ENCODE measurements at regions not wholly inside any gene's neighbourhood (a gene's known extent, or its start where the extent isn't known, plus 50 kb on each side); places are given as distances from the start of the nearest gene placed in this dataset.

- no peak overlapping the region for H2AFZ ChIP-seq (ENCODE audit: low read depth, low read length)
- DNase-seq (ENCODE audit: low read depth, low spot score) (no peak), FAIRE-seq (no peak)
- no peaks in the 10 kb centered on the region for H3K79me2 ChIP-seq (ENCODE audit: control insufficient read depth, insufficient read depth, low read length)
- CTCF ChIA-PET, result no interaction called here
- POLR2A ChIA-PET, result no interaction called here
- no peak overlapping the region for H3K4me3 ChIP-seq (replicated peaks in 1 of 3; ENCODE audit: insufficient read depth in 1 of 3, low read depth in 1 of 3, low read length in 3 of 3)
- no peaks in the 10 kb centered on the region for H3K27me3 ChIP-seq (ENCODE audit: control insufficient read depth in 2 of 2, insufficient read depth in 2 of 2, low read length in 2 of 2)
- TF ChIP-seq, protein P1, sequence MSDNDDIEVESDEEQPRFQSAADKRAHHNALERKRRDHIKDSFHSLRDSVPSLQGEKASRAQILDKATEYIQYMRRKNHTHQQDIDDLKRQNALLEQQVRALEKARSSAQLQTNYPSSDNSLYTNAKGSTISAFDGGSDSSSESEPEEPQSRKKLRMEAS (IDR thresholded peaks at IDR 0.05; ENCODE audit: insufficient read depth, insufficient read length), result no peak
- TF ChIP-seq MYC (IDR thresholded peaks at IDR 0.05; ENCODE audit: low read depth, low read length) (no peak), JUN (IDR thresholded peaks at IDR 0.05; ENCODE audit: borderline replicate concordance, insufficient read depth, insufficient read length, low read depth) (no peak), POLR2AphosphoS5 (IDR thresholded peaks at IDR 0.05; ENCODE audit: insufficient read depth, low read depth, low read length) (no peak), FOS (IDR thresholded peaks at IDR 0.05; ENCODE audit: borderline replicate concordance, insufficient read depth, low read length) (no peak), EZH2 (IDR thresholded peaks at IDR 0.05; ENCODE audit: borderline replicate concordance, low read depth, low read length, severe bottlenecking) (no peak), GATA2 (IDR thresholded peaks at IDR 0.05; ENCODE audit: insufficient read depth, insufficient read length, low read depth, low read length) (no peak), POLR2A (IDR thresholded peaks at IDR 0.05; ENCODE audit: low read depth, low read length) (no peak)
- TF ChIP-seq, protein P2, sequence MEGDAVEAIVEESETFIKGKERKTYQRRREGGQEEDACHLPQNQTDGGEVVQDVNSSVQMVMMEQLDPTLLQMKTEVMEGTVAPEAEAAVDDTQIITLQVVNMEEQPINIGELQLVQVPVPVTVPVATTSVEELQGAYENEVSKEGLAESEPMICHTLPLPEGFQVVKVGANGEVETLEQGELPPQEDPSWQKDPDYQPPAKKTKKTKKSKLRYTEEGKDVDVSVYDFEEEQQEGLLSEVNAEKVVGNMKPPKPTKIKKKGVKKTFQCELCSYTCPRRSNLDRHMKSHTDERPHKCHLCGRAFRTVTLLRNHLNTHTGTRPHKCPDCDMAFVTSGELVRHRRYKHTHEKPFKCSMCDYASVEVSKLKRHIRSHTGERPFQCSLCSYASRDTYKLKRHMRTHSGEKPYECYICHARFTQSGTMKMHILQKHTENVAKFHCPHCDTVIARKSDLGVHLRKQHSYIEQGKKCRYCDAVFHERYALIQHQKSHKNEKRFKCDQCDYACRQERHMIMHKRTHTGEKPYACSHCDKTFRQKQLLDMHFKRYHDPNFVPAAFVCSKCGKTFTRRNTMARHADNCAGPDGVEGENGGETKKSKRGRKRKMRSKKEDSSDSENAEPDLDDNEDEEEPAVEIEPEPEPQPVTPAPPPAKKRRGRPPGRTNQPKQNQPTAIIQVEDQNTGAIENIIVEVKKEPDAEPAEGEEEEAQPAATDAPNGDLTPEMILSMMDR (IDR thresholded peaks at IDR 0.05; ENCODE audit: extremely low read depth in 1 of 2, insufficient read depth in 1 of 2, low read depth in 1 of 2, low read length in 2 of 2), result no peak
- no peak overlapping the region for H3K4me2 ChIP-seq (ENCODE audit: insufficient read depth, low read length)
- intact Hi-C loops (cut with micrococcal nuclease), result no loop called here
- no peaks in the 10 kb centered on the region for H3K4me1 ChIP-seq (ENCODE audit: control insufficient read depth, extremely low read depth, insufficient read depth, low read length)
- H3K9me1 ChIP-seq (replicated peaks; ENCODE audit: control insufficient read depth, extremely low read depth, insufficient read depth, low read length), result no peaks in the 10 kb centered on the region
- no peaks in the 10 kb centered on the region for H4K20me1 ChIP-seq (replicated peaks; ENCODE audit: control insufficient read depth, extremely low read depth, insufficient read depth, low read length)
- no TSS peak for BruUV-seq (replicated peaks)
- no peak overlapping the region for H3K9ac ChIP-seq (replicated peaks; ENCODE audit: extremely low read depth, insufficient read depth, low read length)
- no peaks in the 10 kb centered on the region for H3K36me3 ChIP-seq (ENCODE audit: control insufficient read depth in 2 of 2, extremely low read depth in 1 of 2, insufficient read depth in 2 of 2, low read length in 2 of 2)
- no peaks in the 10 kb centered on the region for H3K9me3 ChIP-seq (replicated peaks; ENCODE audit: control insufficient read depth, insufficient read depth, low read length)
- no peak overlapping the region for H3K27ac ChIP-seq (ENCODE audit: insufficient read depth, low read depth, low read length)
- dilution Hi-C loops (cut with MboI; ENCODE audit: extremely low pct_ligation_motif_present, low sequenced_read_pairs), result no loop called here
Measured at GRCh38 chr12:18992336-18992735, 137.2 kb upstream of the PLEKHA5 start.
